H9 (cell line): ENCODE measurements at regions not wholly inside any gene's neighbourhood (a gene's known extent, or its start where the extent isn't known, plus 50 kb on each side); places are given as distances from the start of the nearest gene placed in this dataset.

Experiments
- DNase-seq: peaks from one replicate; pipeline ENCODE4 v3.0.0-alpha.2; 2017
- H2AFZ ChIP-seq: one replicate; pipeline ENCODE4 v1.6.1; 2013; ENCODE audit warnings: mild to moderate bottlenecking, low read length, control low read depth, moderate library complexity
- H2AK5ac ChIP-seq: 2 replicates; pipeline ENCODE4 v1.6.1; 2013; ENCODE audit warnings: low read length, control low read depth, mixed read lengths; ENCODE audit not compliant: insufficient read length
- H2BK120ac ChIP-seq: one replicate; pipeline ENCODE4 v1.6.1; 2013; ENCODE audit warnings: low read depth, mild to moderate bottlenecking, low read length, control low read depth, inconsistent platforms; ENCODE audit not compliant: poor library complexity, severe bottlenecking
- H2BK12ac ChIP-seq: 2 replicates; pipeline ENCODE4 v1.6.1; 2013; ENCODE audit warnings: low read length, control low read depth, mixed read lengths, low read depth; ENCODE audit not compliant: insufficient read length
- H2BK15ac ChIP-seq: 2 replicates; pipeline ENCODE4 v1.6.1; 2013; ENCODE audit warnings: low read depth, low read length, control low read depth
- H2BK20ac ChIP-seq: one replicate; pipeline ENCODE4 v1.6.1; 2013; ENCODE audit warnings: low read depth, mild to moderate bottlenecking, low read length, control low read depth, inconsistent platforms; ENCODE audit not compliant: poor library complexity, severe bottlenecking
- H2BK5ac ChIP-seq: 2 replicates; pipeline ENCODE4 v1.6.1; 2013; ENCODE audit warnings: low read length, control low read depth, mixed read lengths; ENCODE audit not compliant: insufficient read length
- H3K14ac ChIP-seq: 2 replicates; pipeline ENCODE4 v1.6.1; 2013; ENCODE audit warnings: low read length, control low read depth; ENCODE audit not compliant: insufficient read depth
- H3K18ac ChIP-seq: 2 replicates; pipeline ENCODE4 v1.6.1; 2013; ENCODE audit warnings: low read depth, mild to moderate bottlenecking, mixed read lengths, low read length, control low read depth; ENCODE audit not compliant: insufficient read length
- H3K23ac ChIP-seq: 2 replicates; pipeline ENCODE4 v1.6.1; 2013; ENCODE audit warnings: low read length, control low read depth, mixed read lengths, low read depth; ENCODE audit not compliant: insufficient read length
- H3K23me2 ChIP-seq: 2 replicates; pipeline ENCODE4 v1.6.1; 2013; ENCODE audit warnings: low read depth, mild to moderate bottlenecking, mixed read lengths, low read length, control low read depth; ENCODE audit not compliant: insufficient read length, poor library complexity, severe bottlenecking
- H3K27ac ChIP-seq: 2 replicates; pipeline ENCODE4 v1.5.1; 2013; ENCODE audit warnings: low read length, control low read depth, mixed read lengths, low read depth; ENCODE audit not compliant: insufficient read length
- H3K27me3 ChIP-seq: 2 replicates; pipeline ENCODE4 v1.6.1; 2013; ENCODE audit warnings: low read length, control low read depth, inconsistent platforms; ENCODE audit not compliant: insufficient read depth
- H3K4ac ChIP-seq: 2 replicates; pipeline ENCODE4 v1.6.1; 2013; ENCODE audit warnings: low read depth, mild to moderate bottlenecking, control low read depth, inconsistent platforms, low read length, moderate library complexity
- H3K4me1 ChIP-seq: 2 replicates; pipeline ENCODE4 v1.6.1; 2013; ENCODE audit warnings: low read length, control low read depth, inconsistent platforms; ENCODE audit not compliant: insufficient read depth
- H3K4me2 ChIP-seq: 2 replicates; pipeline ENCODE4 v1.6.1; 2013; ENCODE audit warnings: low read length, control low read depth, mixed read lengths; ENCODE audit not compliant: insufficient read length, insufficient read depth
- H3K56ac ChIP-seq: 2 replicates; pipeline ENCODE4 v1.6.1; 2013; ENCODE audit warnings: low read depth, mild to moderate bottlenecking, mixed read lengths, low read length, control low read depth; ENCODE audit not compliant: insufficient read length
- H3K79me1 ChIP-seq: 2 replicates; pipeline ENCODE4 v1.6.1; 2013; ENCODE audit warnings: low read depth, mild to moderate bottlenecking, moderate library complexity, low read length, control low read depth, inconsistent platforms; ENCODE audit not compliant: insufficient read depth, poor library complexity, severe bottlenecking
- H3K79me2 ChIP-seq: 2 replicates; pipeline ENCODE4 v1.6.1; 2013; ENCODE audit warnings: low read length, control low read depth, inconsistent platforms; ENCODE audit not compliant: insufficient read depth
- H3K9ac ChIP-seq: 2 replicates; pipeline ENCODE4 v1.6.1; 2013; ENCODE audit warnings: low read length, control low read depth, mixed read lengths; ENCODE audit not compliant: insufficient read length; ENCODE audit errors: extremely low read depth
- H3K9me3 ChIP-seq: one replicate; pipeline ENCODE4 v1.6.1; 2013; ENCODE audit warnings: low read depth, low read length, inconsistent platforms; ENCODE audit not compliant: control insufficient read depth
- H3T11ph ChIP-seq: one replicate; pipeline ENCODE4 v1.6.1; 2013; ENCODE audit warnings: mild to moderate bottlenecking, low read length, control low read depth, inconsistent platforms
- H4K20me1 ChIP-seq: one replicate; pipeline ENCODE4 v1.6.1; 2013; ENCODE audit not compliant: control insufficient read depth, insufficient read length, insufficient read depth
- H4K5ac ChIP-seq: 2 replicates; pipeline ENCODE4 v1.6.1; 2013; ENCODE audit warnings: low read depth, mild to moderate bottlenecking, mixed read lengths, low read length, control low read depth; ENCODE audit not compliant: insufficient read length
- H4K8ac ChIP-seq: replicated peaks from 2 replicates; pipeline ENCODE4 v1.6.1; 2013; ENCODE audit warnings: low read length, control low read depth, mixed read lengths, low read depth; ENCODE audit not compliant: insufficient read length
- H4K91ac ChIP-seq: 2 replicates; pipeline ENCODE4 v1.6.1; 2013; ENCODE audit warnings: low read depth, mild to moderate bottlenecking, moderate library complexity, mixed read lengths, low read length, control low read depth; ENCODE audit not compliant: insufficient read length
- H3K27ac Mint-ChIP-seq, 3 experiments: 2 replicates in 2 of 3; 3 replicates in 1 of 3; pipeline ENCODE4 v1.8.0; 2020 to 2021; ENCODE audit warnings: mixed read lengths in 3 of 3, mild to moderate bottlenecking in 1 of 3, moderate library complexity in 1 of 3
- H3K27me3 Mint-ChIP-seq: 2 replicates; pipeline ENCODE4 v1.8.0; 2021; ENCODE audit warnings: low read depth, mild to moderate bottlenecking, moderate library complexity, mixed read lengths
- H3K36me3 Mint-ChIP-seq, 3 experiments: 2 replicates in 2 of 3; 3 replicates in 1 of 3; pipeline ENCODE4 v1.8.0; 2020 to 2021; ENCODE audit warnings: low read depth in 3 of 3, mixed read lengths in 3 of 3; ENCODE audit not compliant: insufficient read depth in 1 of 3
- H3K4me1 Mint-ChIP-seq, 2 experiments: 2 replicates each; pipeline ENCODE4 v1.8.0; 2020; ENCODE audit warnings: mixed read lengths in 2 of 2
- H3K4me3 Mint-ChIP-seq, 2 experiments: 2 replicates in 1 of 2; 3 replicates in 1 of 2; pipeline ENCODE4 v1.8.0; 2020 to 2021; ENCODE audit warnings: mild to moderate bottlenecking in 2 of 2, mixed read lengths in 2 of 2, moderate library complexity in 1 of 2
- H3K9me3 Mint-ChIP-seq, 2 experiments: 2 replicates in 1 of 2; 3 replicates in 1 of 2; pipeline ENCODE4 v1.8.0; 2020; ENCODE audit warnings: mild to moderate bottlenecking in 2 of 2, mixed read lengths in 2 of 2, moderate library complexity in 1 of 2
- CTCF ChIP-seq: fragments of 200-600 bp; sonication (generic); conservative IDR thresholded peaks from 3 replicates; pipeline ENCODE4 v1.8.0; 2021; ENCODE audit warnings: antibody characterized with exemption, mild to moderate bottlenecking
- WGBS: extraction: QIAGEN DNeasy Blood & Tissue Kit; methylation state at CpG from one replicate; pipeline ENCODE4 v1.1.7; 2013; ENCODE audit warnings: missing lambda C conversion rate, low lambda C conversion rate, mixed read lengths; ENCODE audit not compliant: insufficient read length; ENCODE audit errors: extremely low coverage; 5-methylcytosine and 5-hydroxymethylcytosine counted together

GRCh38 chr13:112248406-112248760, 127.8 kb upstream of the SPACA7 start:
- Mint-ChIP-seq H3K27me3 (peaks cover 31% of the 10 kb centered on the region), H3K36me3 (no peaks in the 10 kb centered on the region), H3K9me3 (no peaks in the 10 kb centered on the region), H3K4me3 (no peak overlapping the region), H3K4me1 (peaks cover 12 to 14% of the 10 kb centered on the region in 2 experiments), H3K27ac (no peak overlapping the region)
- no peak overlapping the region for H3K56ac ChIP-seq
- WGBS: no CpG with 5 or more reads among the region's 8 CpGs
- no peaks in the 10 kb centered on the region for H3K9me3 ChIP-seq
- H3K4ac ChIP-seq: no peak overlapping the region
- H3K4me1 ChIP-seq: no peaks in the 10 kb centered on the region; the same call in 1 of the 2 replicates
- H2BK120ac ChIP-seq: no peak overlapping the region
- no peak overlapping the region for H2AK5ac ChIP-seq
- H4K91ac ChIP-seq: no peak overlapping the region
- H3K23me2 ChIP-seq: no peaks in the 10 kb centered on the region
- H2AFZ ChIP-seq: no peak overlapping the region
- no peak overlapping the region for H2BK15ac ChIP-seq
- H3K23ac ChIP-seq: no peak overlapping the region
- no peak overlapping the region for H3K18ac ChIP-seq
- H3K27ac ChIP-seq: no peak overlapping the region
- H2BK12ac ChIP-seq: no peak overlapping the region
- H3K79me2 ChIP-seq: no peaks in the 10 kb centered on the region
- TF ChIP-seq CTCF: no peak
- H2BK20ac ChIP-seq: no peak overlapping the region
- DNase-seq: no peak
- no peaks in the 10 kb centered on the region for H4K20me1 ChIP-seq
- no peaks in the 10 kb centered on the region for H3K79me1 ChIP-seq
- no peak overlapping the region for H3K14ac ChIP-seq
- no peak overlapping the region for H2BK5ac ChIP-seq
- no peaks in the 10 kb centered on the region; the same call in 1 of the 2 replicates for H3K27me3 ChIP-seq
- H3K4me2 ChIP-seq: no peak overlapping the region
- no peak overlapping the region for H3T11ph ChIP-seq
- H3K9ac ChIP-seq: no peak overlapping the region
- no peak overlapping the region for H4K8ac ChIP-seq
- H4K5ac ChIP-seq: no peak overlapping the region
